GM12875 (cell line): ENCODE measurements at regions not wholly inside any gene's neighbourhood (a gene's known extent, or its start where the extent isn't known, plus 50 kb on each side); places are given as distances from the start of the nearest gene placed in this dataset.

Experiments used
- H3K4me3 ChIP-seq: one replicate; pipeline ENCODE4 v1.5.1; 2011; ENCODE audit warnings: low read depth, low read length, control low read depth
- CTCF ChIP-seq: IDR thresholded peaks from 2 replicates; pipeline ENCODE4 v1.5.1; 2011; ENCODE audit warnings: low read depth, mild to moderate bottlenecking, control low read depth, inconsistent platforms, low read length, moderate library complexity, borderline replicate concordance; ENCODE audit not compliant: insufficient read depth

- TF ChIP-seq CTCF, result no peak
These were observed 128.3 kb upstream of the TRIM2 start for GRCh38 chr4:153075836-153076518.

GRCh38 chr4:153076861-153077260 lies 127.4 kb upstream of the TRIM2 start:
- H3K4me3 ChIP-seq, result no peak overlapping the region
- no peak for TF ChIP-seq CTCF

More at GRCh38 chr4:153075836-153076518, 128.3 kb upstream of the TRIM2 start:
- no peak overlapping the region for H3K4me3 ChIP-seq

- TF ChIP-seq CTCF, result no peak
- H3K4me3 ChIP-seq, result no peak overlapping the region
These were observed 124.3 kb upstream of the TRIM2 start for GRCh38 chr4:153079857-153080391.

GRCh38 chr4:153081006-153081580 lies 123.2 kb upstream of the TRIM2 start:
- no peak overlapping the region for H3K4me3 ChIP-seq
- TF ChIP-seq CTCF, result no peak

GRCh38 chr4:153081693-153082092 lies 122.5 kb upstream of the TRIM2 start:
- TF ChIP-seq CTCF, result no peak

GRCh38 chr4:153082322-153083301 lies 121.6 kb upstream of the TRIM2 start:
- TF ChIP-seq CTCF, result no peak
- no peak overlapping the region for H3K4me3 ChIP-seq

More at GRCh38 chr4:153081693-153082092, 122.5 kb upstream of the TRIM2 start:
- H3K4me3 ChIP-seq, result no peak overlapping the region
